Activated CD8-positive, alpha-beta memory T cell treated with anti-CD3 and anti-CD28 coated beads for 4 hours (primary cell): ENCODE measurements at regions not wholly inside any gene's neighbourhood (a gene's known extent, or its start where the extent isn't known, plus 50 kb on each side); places are given as distances from the start of the nearest gene placed in this dataset.

Experiments
- DNase-seq, 2 donors: peaks; one replicate each; pipeline ENCODE4 v3.0.0-alpha.2; 2020; ENCODE audit warnings: low read depth in 2 of 2

DNA sequence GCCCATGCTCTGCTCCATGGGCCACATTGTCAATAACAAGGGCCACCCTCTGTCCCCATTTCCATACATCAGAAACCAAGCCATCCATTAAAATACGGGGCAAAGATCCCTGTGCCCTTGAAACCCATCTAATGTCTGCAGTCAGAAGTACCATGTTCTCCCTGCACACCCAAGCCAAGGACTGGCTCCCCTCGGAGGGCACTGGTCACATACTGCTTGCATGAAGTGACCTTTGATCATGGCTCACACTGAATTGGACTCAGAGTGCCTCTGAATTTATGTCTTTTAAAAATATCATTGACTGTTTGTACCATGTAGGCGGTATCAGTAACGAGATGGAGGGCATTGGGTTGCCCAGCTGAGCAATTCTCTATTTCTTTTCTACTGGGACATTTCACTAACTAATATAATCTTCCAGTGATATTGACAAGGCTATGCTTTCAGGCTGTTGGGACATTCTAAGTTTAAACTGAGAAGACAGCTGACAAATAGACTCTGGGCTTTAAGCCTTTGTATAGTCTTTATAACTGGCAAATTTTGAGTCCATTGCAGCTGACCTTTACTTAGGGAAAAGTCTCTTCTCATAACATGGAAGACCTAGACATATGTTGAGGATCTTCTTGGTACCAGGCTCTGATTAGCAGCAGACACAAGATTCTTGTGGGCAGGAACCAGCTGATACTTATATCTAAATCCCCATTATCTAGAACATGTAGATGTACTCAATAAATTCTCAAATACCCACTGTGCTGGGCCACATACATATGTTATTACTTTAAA, 214.3 kb downstream of the MYCN start:
- DNase-seq: no peak

DNA sequence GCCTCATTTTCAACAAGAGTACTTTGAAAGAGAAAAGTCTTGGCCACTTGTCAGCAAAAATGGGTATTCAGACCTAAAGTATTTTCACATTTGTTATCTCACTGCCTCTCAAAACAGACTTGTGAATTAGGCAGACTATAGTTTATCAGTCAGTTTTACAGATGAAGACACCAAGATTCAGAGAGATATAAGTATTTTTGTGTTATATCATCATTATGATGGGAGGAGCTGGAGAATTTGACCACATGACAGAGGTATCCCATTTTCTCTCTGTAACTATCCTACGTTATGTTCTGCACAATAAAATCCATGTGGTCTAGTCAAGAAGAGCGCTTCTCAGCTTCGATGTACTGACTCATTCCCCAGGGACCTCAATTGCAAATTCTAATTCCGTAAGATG, 213.7 kb downstream of the MYCN start:
- DNase-seq: no peak

DNA sequence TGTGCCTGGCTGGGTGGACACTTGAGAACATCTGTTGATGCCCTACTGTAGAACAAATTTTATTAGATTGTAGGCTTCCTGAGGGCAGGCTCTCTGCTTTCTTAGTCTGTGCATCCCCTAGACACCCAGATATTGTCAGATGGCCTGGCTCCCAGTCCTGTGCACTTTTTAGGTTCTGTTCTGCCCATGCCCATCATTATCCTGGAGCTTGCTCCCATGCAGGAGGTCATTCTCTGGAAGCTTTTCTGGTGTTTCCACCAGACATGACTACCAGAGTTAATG, 213.3 kb downstream of the MYCN start:
- no peak for DNase-seq

DNA sequence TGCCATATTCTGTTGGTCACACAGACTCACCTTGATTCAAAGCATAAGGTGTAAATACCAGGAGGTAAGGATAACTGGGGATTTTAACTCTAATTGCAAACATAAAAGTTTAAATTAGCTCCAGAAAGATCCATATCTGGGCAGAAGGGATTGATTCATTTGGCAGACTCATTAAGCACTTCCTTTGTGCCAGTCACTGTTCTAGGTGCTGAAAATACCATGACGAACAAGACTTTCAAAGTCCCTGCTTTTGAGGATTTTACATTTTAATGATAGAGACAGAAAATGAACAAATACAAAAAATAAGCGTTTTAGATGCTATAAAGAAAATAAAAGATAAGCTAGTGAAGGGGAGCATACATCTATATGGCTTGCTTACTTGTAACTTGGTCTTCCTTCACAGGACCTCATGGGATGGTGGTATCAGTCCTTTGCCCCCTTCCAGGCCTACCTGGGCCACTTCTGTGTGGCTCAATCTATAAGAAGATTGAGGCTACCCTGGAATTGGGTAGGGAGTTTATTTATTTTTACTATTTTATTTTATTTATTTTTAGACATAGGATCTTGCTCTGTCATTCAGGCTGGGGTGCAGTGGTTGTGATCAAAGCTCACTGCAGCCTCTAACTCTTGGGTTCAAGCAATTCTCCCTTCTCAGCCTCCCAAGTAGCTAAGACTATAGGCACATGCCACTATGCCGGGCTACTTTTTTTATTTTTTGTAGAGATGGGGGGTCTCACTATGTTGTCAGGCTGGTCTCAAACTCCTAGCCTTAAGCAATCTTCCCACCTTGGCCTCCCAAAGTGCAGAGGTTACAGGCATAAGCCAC, 212.8 kb downstream of the MYCN start:
- no peak for DNase-seq

DNA sequence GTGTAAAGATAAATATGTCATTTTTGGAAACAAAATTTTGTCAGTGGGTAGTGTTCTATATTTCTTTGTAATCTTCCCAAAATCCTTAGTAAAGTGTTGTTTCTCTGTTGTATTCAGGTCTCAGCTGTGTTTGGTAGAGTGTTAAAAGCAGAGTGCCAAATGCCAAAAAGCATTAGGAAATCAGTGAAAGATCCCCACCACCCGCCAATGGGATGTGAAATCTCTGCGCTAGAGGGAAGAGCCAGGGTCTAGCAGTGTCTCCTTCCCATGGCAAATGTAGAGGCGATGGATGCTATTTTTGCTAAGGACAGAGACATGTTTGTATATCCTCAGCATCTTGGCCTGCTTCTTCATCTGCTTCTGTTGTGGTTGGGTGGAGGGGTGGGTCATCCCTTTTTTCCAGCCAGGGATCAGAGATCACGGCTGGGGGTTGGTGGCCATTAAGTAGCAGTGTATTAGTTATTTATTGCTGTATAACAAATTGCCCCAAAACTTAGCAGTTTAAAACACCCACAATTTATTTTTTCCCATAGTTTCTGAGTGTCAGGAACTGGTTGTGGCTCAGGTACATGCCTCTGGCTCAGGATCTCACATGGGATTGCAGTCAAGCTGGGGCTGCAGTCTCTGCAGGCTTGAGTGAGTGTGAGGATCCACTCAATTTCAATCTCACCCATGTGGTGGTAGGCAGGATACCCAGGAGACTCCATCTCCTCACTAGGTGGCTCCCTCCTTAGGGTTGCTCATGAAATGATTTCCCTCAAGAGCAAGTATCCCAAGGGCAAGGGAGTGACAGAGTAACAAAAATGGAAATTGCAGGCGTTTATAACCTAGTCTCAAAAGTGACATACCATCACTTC, 211.9 kb downstream of the MYCN start:
- no peak for DNase-seq

DNA sequence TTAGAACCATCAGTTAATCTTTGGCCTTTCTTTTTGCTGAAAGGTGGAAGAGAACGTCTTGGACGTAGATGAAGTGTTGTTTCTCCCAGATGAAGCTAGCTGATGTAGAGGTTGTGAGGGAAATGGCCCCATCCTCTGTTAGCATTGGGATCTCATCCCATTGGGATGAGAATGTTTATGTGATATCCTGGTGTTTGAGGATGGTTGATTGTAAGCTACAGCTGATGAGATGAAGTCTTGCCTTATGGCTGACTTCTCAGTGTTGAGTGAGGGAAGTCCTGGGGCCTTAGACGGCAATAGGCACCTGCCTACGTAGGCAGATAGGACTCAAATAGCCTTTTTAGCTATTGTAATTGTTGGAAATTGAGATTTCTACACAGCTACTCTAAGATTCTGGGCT, 211.3 kb downstream of the MYCN start:
- no peak for DNase-seq

DNA sequence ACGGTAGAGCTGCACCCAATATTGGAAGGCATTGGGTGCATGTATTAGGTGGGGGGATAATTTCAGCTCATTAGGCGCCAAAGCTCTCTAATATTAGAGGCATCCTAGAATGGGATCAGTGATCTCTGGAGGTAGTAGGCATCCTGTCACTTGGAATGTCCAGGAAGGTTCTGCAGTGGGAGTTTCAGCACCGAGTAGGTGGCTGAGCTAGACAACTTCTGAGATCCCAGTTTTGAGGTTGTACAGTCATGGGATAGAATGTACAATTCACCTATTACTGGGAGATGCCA, 210.9 kb downstream of the MYCN start:
- DNase-seq: no peak

DNA sequence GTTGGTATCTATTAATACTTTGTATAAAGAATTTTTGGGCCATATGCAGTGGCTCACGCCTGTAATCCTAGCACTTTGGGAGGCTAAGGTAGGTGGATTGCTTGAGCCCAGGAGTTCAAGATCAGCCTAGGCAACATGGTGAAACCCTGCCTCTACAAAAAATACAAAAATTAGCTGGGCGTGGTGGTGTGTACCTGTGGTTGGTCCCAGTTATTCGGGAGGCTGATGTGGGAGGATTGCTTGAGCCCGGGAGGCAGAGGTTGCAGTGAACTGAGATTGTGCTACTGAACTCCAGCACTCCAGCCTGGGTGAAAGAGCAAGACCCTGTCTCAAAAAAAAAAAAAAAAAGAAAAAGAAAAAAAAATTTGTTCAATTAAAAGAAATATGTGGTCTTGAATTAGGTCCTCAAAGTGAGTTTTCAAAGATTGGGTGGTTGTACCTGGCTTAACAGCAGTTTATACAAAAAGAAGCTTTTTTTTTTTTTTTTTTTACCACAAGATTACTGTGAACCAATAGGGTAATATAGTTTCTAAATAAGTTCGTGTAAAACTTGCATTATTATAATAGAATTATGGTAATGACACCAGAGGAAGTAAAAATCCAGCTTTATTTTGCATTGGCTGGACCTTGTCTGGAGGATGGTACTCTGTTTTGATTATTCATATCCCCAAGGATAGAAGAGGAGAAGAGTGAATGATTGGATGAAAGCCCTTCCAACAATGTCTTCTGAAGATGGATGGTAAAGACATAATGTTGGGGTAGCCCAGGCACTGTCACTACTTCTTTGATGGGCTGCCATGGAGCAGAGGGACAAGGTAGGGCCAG, 210.3 kb downstream of the MYCN start:
- no peak for DNase-seq

DNA sequence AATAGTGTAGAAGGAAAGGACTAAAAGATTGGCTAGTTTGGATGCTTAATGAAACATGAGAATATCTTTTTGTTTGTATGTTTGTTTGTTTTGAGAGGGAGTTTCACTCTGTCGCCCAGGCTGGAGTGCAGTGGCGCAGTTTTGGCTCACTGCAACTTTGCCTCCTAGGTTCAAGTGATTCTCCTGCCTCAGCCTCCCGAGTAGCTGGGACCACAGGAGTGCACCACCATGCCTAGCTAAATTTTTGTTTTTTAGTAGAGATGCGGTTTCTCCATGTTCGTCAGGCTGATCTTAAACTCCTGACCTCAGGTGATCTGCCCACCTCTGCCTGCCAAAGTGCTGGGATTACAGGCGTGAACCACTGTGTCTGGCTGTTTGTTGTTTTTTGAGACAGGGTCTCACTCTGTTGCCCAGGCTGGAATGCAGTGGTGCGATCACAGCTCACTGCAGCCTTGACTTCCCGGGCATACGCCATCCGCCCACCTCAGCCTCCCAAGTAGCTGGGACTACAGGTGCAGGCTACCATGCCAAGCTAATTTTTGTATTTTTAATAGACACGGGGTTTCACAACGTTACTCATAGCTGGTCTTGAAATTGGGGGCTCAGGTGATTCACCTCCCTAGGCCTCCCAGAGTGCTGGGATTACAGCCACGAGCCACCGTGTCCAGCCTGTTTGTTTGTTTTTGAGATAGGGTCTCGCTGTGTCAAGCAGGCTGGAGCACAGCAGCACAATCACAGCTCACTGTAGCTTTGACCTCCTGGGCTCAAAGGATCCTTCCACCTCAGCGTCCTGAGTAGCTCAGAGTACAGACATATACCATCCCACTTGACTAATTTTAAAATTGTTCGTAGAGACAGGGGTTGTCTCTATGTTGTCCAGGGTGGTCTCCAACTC, 209.2 kb downstream of the MYCN start:
- DNase-seq: no peak

DNA sequence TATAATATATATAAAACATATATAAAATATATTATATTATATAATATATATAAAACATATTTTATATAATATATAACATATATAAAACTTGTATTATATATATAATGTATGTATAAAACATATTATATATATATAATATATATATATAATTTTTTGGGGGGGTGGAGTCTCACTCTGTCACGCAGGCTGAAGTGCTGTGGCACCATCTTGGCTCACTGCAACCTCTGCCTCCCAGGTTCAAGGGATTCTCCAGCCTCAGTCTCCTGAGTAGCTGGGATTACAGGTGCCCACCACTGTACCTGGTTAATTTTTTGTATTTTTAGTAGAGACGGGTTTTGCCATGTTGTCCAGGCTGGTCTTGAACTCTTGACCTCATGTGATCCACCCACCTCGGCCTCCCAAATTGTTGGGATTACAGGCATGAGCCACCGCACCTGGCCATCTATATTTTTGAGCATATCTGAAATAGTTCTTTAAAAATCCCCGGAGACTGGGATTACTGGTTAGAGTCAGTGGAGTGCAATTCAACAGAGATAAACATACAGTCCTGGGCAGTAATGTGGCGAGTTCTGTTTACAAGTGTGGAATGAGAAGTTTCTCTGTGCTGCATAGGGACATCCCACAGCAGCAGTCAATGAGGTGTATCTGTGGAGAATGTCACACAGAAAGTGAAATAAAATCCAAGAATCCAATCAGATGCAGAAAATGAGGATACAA, 208.4 kb downstream of the MYCN start:
- no peak for DNase-seq

DNA sequence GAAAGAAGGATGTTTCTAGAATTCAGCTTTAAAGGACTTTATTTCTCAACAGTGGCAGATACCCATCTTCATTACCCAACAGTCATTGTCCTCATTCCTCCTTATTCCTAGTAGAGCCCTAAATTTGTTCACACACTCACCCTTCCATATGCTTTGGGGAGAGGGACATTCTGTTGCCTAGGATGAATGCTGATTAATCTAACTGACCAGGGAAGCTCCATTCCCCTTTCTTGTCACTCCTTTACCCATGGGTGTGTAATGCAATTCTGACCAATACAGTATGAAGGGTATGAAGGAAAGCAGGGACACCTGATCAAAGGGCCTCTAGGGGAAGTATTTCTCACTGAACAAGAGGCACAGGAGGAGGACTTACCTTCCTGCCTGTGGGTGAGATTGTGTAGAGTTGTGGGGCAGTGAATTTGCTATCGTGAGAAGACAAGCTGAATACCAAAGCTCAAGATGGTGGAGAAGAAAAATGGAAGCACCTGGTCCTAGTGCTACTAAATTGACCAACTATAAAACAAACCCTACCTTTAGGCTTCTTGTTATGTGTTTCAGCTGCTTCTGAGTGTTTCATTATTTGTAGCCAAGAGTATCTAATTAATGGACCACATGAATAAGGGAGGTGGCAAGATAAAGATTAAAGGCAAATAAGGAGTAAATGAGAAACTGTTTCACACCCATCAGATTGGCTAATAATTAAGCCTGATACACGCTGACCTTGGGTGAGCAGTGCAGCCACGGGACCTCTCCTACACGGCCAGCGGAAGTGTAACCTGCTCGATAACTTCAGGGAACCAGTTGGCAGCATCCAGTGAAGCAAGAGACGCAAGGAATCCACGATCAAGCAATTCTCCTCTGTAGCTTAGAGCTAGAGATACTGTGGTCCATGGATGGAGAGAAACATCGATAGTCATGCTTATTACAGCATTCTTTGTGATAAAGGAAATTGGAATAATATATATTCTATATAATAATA, 202.3 kb downstream of the MYCN start:
- no peak for DNase-seq

DNA sequence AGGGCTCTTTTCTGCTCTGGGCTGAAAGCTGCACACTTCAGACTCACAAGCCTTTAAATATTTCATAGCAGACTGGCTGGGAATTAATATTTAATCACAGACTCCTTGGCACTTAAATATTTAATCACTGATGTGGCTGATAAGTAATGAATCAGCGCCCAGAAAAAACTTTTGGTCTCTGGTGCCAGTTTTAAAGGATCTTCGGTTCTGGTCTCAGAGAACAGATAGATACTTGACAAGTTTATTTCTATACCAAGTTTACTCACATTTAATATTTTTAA, 201.2 kb downstream of the MYCN start:
- no peak for DNase-seq

DNA sequence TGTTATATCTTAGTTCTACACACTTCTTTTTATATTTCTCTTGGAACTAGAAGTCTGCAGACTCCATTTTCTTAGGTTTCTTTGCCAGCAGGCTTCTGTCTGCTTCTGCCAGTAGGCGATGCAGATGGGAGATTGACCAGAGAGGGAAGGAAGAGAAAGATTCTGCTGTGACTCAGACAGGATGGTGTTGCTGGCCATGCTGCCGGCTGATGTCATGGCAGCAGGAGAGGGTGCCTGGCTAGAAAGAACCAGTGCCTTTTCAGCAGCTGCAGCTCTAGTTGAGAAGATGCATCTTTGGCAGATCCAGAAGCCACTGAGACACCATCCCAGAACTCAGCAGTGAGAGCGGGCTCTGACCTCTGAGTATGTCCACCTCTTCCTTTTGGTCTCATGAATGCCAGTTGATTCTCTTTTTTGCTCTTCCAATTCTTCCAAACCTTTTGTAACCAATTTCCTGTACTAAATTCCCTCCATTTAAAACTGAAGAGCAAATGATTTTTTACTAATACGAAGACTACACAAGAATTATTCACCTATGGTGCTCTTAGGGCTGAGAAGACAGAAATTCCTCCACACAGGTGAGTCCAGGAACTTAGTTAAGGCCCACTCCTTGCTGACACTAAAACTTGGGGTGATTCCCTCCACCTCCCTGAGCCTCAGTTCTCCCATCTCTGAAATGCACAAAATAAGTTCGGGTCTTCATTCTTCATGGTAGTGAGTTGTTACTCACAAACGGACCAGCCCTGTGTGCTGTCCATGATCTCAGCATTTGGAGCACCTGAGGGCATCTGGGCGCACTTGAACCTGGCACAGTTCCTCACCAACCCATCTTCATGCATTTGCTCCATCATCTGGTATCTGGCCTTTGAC, 200.7 kb downstream of the MYCN start:
- DNase-seq: no peak

DNA sequence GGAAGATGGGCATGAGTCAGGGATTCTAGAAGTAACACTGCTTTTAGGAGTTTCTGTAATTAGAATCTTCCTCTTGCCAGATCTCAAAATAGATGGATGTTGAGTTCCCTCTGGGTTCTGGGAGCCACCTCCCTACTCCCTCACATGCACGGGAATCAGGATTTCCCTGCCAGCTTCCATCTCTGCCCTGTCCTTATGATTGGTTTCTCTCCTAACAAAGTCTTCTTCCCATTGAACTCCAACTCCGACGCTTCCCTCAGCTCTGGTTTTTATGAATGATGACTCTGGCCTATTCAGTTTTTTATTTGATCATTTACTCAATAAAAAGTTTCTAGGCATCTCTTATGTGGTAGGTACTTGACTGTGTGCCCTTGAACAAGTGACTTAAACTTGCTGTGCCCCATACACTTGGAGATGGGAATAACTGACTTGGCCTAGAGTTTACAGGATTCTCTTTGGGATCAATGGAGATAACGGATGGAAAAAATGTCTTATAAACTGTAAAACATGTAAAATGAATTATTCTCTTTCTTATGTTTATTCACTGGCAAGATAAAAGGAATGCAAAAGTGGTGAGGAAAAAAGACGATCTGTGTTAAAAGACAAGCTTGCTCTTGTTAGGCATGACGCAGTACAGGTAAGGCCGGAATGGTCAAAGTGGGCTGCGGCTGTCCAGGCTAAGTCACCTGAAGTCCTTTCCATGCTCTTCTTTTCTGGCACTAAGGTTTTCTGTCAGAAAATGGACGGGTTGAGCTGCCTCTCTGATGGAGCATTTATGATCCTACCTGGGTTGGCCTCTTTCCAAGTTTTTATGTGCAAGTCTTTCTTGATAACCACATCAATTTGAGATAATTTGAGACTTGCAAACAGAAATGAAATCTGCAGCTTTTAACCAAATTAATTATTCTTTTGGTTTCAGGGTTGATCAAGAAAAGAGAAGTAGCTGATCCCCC, 199.6 kb downstream of the MYCN start:
- no peak for DNase-seq

DNA sequence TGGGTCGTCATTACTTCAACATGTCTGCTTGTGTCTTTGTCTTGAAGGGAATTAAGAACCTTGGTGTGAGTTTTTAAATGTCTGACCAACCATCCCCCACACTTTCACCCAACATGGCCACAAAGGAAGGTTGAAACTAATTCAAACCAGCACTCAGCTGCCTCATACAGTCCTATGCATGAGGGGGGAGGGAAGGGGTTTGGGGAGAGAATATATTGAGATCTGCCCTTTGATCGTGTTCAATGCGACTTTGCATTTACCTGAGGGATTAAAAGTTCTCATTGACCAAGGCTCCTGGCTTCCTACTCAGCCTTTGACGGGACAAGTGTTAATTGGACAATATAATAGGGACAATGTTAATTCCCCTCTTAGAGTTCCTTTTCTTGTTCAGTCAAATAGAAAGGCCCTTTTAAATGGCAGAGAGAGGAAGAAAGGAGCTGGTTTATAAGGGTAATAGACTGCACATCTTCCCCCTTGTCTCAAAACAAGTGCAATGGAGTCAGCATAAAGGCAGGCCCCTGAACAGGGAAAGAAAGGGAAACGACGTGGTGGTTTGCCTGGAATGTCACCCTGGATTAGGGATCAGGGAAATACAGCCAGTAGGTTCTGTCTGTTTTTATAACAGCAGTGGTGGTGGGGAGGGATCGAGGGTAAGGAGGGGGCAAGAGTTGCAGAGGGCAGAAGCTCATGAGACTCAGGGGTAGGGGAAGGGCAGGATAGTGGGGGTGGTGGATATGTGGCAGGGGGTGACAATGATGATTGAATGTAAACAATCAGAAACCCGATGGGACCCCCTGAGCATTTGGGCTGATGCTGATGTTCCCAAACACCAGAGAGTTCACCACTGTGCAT, 198.7 kb downstream of the MYCN start:
- no peak for DNase-seq

DNA sequence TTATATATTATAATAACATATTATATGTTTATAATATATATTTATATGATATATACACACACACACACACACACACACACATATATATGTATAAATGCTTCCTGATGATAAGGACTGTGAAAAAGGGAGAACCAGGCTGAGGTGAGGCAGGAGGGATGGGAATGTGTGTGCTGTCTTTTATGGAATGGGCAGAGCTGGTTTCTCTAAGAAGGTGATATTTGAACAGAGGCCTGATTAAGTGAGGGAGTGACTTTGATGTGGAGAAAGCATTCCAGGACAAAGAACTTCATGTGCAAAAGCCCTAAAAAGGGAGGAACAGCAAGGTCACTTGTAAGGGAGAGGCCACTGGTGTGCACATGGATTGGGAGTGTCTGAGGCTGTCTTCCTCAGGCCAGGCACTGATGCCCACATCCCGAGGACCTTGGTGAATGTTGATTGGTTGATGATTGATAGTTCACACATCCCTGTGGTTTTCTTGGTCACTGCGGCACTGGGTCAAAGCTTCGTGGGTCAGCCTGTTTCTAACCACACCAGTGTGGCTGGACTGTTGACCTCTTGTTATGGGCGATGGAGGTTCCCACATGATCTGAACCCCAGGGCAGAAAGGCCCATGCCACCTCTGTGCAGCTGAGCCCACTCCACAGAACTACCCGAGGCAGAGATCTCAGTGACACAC, 196.9 kb downstream of the MYCN start:
- no peak for DNase-seq
